Activated naive CD4-positive, alpha-beta T cell treated with Interleukin-2 at 50 U/mL for 16 hours (primary cell): ENCODE measurements at regions not wholly inside any gene's neighbourhood (a gene's known extent, or its start where the extent isn't known, plus 50 kb on each side); places are given as distances from the start of the nearest gene placed in this dataset.
"Not testable (repeated sequence)": the region's sequence is repeated elsewhere in the genome, so short reads cannot be mapped to it uniquely, and the experiment has no call there.

Source experiments
- DNase-seq: peaks from one replicate; pipeline ENCODE4 v3.0.0-alpha.2; 2020

- DNase-seq: no peak
Measured at GRCh38 chr5:15009420-15009819, 137.8 kb upstream of the ANKH start.

DNA sequence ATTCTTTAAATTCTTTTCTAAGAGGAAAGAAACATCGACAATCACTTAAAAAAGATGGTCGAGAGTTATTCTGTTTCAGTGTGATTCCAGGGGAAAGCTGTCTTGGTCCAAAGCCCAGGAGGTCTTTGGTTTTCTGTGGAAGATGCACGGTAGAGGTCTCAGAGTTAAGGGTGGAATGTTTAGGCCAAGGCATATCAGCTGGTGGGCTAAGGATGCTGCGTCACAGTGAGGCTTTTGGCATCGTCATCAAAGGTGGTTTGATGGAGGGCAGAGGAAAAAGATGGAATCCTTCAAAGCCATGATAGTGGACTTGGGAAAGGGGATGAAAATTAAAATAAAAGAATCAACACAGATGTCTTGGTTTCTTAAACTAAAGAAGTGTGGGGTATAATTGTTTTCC is 137.3 kb upstream of the ANKH start:
- no peak for DNase-seq

GRCh38 chr5:15008476-15008875 is 136.9 kb upstream of the ANKH start:
- DNase-seq: no peak

- DNase-seq: no peak
Measured at GRCh38 chr5:15007646-15008045, 136.1 kb upstream of the ANKH start.

DNA sequence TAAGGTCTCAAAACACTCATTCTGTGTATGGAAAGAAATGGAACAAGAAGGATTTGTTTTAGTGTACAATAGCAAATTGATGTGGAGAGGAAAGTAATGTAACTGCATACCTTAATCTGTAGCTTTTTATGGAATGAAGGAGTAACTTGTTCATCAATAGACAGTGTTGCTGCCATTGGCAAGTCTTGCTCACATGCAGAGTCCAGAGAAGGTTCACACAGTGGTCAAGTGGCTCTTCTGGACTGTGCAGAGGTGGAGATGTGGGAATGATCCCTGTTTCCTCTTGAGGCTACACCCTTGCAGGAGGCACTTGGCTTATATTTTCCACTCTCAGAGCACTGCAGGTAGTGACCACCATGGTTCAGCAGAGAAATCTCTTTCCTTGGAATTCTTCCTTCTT is 132.9 kb upstream of the ANKH start:
- DNase-seq: no peak

GRCh38 chr5:15003511-15003920 is 131.9 kb upstream of the ANKH start:
- DNase-seq: peak; percentile 54

DNA sequence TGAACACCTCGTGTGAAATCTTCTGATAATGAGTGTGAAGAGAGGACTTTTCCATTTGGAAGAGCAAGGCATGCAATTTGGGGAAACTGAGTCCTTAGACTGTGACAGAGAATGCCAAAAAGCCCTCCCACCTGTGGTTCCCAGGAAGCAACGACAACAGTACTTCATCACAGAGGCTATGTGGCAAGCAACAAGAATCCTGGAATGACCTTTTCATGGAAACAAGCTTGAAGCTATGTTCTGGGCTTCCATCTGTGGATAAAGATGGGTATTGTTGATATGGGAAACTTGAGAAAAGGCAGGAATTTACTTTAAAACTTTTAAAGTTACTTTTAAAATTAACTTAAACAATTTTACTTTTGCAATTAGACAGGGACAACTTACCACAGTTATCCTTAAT is 131.2 kb upstream of the ANKH start:
- no peak for DNase-seq

DNA sequence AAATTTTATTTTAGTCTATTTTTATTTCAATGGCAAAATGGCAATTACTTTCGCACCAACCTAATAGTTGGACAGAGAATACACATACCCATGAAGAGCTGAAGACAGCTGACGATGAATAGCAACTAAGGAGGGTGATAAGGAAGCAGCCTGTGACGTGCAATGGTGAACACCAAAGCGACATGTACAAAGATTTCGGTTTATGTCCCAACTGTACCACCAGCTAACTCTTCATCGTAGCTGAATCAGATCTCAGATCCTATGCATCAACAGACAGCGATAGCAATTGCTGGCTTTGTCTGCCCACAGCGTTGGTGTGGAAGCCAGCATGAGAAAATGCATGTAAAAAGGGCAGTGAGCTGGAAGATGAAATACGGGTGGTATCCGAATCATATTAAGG is 130.6 kb upstream of the ANKH start:
- no peak for DNase-seq

DNA sequence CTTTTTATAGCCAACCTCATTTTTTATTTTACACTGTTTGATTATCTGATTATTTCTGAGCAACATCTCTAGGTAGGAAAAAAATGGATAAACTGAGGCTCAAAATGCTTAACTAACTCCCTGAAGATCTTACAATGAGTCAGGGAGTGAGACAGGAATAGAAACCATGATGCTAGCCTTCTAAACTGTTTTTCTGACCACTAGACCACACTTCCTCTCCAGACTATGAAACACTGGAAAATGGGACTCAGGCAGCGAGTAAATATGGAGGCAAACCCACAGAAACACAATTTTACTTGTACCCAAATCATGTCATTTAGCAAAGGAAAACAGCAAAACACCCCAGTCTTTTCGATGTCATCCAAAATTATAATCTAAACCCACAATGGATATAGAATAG is 129.9 kb upstream of the ANKH start:
- no peak for DNase-seq

- DNase-seq: no peak
Measured at GRCh38 chr5:14998491-14998890, 126.9 kb upstream of the ANKH start.

- no peak for DNase-seq
Measured at GRCh38 chr5:14996997-14997396, 125.4 kb upstream of the ANKH start.

DNA sequence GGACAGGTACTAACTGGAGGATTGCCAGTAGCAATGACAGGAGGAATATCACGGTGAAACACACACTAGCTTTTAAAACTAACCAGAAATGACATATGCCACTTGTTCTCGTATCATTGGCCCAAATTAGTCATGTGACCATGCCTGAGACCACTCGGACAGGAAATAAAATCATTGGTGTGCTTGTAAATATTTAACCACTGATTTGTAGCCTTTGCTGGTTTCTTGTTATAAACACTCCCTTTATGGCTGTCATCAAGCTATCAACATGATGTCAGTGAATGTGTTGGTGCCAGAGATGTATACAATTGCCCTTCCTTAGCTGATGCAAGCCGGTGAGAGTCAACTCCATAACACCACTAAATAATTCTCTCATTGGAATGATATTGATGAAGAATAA is 123.7 kb upstream of the ANKH start:
- DNase-seq: no peak

- not testable (repeated sequence) for DNase-seq
Measured at GRCh38 chr5:14993459-14994133, 122.0 kb upstream of the ANKH start.

- peak; percentile 47 for DNase-seq
Measured at GRCh38 chr5:14992751-14993458, 121.3 kb upstream of the ANKH start.

- no peak for DNase-seq
Measured at GRCh38 chr5:14988223-14988622, 116.6 kb upstream of the ANKH start.

GRCh38 chr5:14986413-14986812 is 114.8 kb upstream of the ANKH start:
- no peak for DNase-seq

DNA sequence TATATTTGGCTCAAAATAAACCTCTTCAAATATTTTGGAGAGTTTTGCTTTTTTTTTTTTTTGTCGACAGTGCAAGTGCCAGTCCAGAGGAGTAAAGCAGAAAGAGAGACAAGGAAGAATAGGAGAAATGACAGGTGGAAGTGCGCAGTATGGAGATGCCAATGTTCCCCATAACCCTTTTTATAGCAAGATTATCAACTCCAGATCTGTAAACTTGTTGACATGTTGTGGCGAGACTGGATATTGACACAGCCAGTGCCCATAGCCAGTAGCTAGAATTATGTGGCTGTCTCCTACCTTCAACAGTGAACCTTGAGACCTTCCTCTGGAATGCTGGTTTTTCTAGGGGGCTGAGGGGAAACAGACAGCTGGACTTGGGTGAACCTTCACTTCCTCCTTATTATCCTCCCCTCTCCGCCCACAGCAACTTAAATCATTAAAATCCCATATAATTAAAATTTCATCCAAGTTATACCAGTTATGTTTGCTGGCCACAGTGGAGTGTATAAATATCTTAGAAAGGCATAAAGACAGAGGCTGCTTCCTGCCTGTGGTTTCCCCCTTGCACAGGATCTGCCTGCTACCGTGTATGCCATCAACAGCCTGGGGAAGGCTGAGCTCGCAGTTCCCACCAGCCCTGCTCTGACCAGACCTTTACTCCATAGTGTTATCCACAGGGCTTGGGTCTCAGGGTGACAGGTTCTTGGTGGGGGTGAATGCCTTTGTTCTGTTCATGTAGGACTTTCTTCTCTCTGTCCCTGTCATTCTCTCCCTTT is 112.3 kb upstream of the ANKH start:
- peak; percentile 8 for DNase-seq

DNA sequence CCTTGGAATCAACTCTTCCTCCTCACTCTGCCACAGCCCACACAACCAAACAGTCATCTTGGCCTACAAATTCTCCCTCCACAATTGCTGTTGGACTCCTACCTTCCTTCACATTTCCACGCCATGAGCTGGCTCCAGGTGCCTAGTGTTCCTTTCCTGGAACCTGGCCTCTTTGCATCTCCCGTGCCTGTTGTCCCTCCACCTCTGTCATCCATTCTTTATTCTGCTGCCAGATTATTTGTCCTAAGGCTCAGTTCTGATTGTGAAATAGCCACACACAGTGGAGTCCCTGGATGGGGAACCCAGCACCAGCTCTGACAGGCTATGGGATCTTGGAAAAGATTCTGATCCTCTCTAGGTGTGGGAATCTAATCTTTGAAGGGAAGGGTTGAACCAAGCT is 109.1 kb upstream of the ANKH start:
- no peak for DNase-seq

DNA sequence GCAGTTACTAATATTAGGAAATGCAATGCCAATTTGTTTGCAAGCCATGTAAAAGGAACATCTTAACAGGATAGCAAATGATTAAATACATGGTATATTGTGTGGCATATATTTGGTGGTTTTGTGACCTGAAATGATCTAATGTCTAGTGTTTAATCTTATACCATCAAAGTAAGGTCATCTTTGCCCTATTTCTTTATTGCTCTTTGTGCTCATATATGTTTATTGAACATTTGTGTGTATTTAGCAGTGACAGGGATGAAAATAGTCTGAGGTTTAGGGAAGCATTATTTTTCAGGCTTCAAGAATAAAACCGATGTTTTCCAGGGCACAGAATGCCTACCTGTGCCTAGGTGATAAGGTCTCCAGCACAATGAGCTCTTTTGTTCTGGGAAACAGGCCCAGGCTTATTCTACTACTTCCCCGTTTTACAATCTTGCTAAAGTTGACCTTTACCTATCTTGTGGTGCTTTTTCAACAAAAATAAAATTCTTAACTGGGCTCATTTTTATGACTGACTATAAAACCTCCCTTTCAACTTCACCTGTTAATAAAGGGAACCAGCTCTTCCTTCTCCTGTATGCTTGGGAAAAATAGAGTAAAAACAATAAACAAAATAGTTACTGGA is 105.6 kb upstream of the ANKH start:
- no peak for DNase-seq

- no peak for DNase-seq
Measured at GRCh38 chr5:14976486-14976885, 104.9 kb upstream of the ANKH start.

- DNase-seq: no peak
Measured at GRCh38 chr5:14971873-14972272, 100.3 kb upstream of the ANKH start.

- DNase-seq: no peak
Measured at GRCh38 chr5:14968796-14969195, 97.2 kb upstream of the ANKH start.

- no peak for DNase-seq
Measured at GRCh38 chr5:14967166-14967565, 95.6 kb upstream of the ANKH start.

DNA sequence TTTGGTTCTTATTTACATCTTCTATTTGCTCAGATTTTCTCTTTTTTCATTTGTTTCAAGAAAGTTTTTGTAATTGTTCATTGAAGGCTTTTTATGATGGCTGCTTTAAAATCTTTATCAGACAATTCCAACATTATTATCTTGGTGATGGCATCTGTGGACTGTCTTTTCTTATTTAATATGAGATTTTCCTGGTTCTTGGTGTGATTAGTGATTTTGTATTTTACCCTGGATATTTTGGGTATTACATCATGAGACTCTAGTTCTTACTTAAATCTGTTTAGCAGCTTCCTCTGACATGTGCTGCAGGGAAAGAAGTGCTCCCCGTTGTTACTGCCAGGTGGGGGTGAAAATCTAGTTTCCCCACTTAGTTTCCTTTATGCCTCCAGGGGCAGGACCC is 94.2 kb upstream of the ANKH start:
- DNase-seq: no peak
